HFF-Myc (cell line): ENCODE measurements at regions not wholly inside any gene's neighbourhood (a gene's known extent, or its start where the extent isn't known, plus 50 kb on each side); places are given as distances from the start of the nearest gene placed in this dataset.
"Not testable (repeated sequence)": the region's sequence is repeated elsewhere in the genome, so short reads cannot be mapped to it uniquely, and the experiment has no call there.

Experiments
- DNase-seq: peaks from one replicate; pipeline ENCODE4 v3.0.0-alpha.2; 2011; ENCODE audit warnings: low read depth; ENCODE audit errors: extremely low read depth
- H3K4me3 ChIP-seq: replicated peaks from 2 replicates; pipeline ENCODE4 v1.5.1; 2011; ENCODE audit warnings: low read depth, mild to moderate bottlenecking, control low read depth, low read length
- TF ChIP-seq, protein P1 (sequence below): IDR thresholded peaks from 2 replicates; pipeline ENCODE4 v1.5.1; 2012; ENCODE audit warnings: mild to moderate bottlenecking, low read depth, low read length, control low read depth; ENCODE audit errors: missing control alignments

DNA sequence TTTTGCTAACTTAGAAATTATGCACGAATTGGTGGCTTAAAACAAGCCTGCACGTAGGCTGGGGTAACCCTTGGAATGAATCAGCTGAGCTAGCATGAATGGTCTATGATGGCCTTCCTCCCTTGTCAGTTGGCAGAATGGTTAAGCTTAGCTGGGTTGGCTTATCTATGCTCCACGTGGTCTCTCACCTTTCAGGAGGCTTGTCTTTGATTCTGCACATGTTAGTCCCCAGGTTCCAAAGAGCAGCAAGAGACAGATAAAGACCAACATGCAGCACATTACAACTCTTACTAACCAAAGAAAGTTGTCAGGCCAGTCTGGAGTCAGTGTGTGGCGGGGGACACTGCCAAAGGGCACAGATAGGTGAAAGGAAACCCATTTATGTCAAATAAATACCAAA lies 700.9 kb upstream of the SYT4 start:
- TF ChIP-seq, protein P1, sequence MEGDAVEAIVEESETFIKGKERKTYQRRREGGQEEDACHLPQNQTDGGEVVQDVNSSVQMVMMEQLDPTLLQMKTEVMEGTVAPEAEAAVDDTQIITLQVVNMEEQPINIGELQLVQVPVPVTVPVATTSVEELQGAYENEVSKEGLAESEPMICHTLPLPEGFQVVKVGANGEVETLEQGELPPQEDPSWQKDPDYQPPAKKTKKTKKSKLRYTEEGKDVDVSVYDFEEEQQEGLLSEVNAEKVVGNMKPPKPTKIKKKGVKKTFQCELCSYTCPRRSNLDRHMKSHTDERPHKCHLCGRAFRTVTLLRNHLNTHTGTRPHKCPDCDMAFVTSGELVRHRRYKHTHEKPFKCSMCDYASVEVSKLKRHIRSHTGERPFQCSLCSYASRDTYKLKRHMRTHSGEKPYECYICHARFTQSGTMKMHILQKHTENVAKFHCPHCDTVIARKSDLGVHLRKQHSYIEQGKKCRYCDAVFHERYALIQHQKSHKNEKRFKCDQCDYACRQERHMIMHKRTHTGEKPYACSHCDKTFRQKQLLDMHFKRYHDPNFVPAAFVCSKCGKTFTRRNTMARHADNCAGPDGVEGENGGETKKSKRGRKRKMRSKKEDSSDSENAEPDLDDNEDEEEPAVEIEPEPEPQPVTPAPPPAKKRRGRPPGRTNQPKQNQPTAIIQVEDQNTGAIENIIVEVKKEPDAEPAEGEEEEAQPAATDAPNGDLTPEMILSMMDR, result no peak
- no peak overlapping the region for H3K4me3 ChIP-seq
- DNase-seq, result no peak

DNA sequence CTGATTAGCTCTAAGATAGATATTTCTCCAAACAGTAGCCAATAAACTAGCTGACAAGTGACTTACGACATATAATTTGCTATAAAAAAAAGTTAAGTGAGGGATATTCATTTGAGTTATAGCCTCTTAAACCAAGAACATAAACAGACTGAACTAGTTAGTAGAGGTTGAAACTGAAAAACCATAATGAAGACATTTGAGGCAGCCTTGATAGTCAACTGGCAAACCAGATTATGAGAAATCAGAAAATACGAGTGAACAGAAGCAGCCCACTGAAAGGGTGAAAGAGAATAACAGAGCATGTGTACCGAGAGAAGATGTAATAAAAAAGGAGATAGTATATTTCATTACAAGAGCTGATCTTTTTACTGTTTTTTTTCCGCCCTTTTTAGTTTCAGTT lies 698.1 kb upstream of the SETBP1 start:
- H3K4me3 ChIP-seq, result no peak overlapping the region
- TF ChIP-seq, protein P1, result no peak
- DNase-seq, result no peak

DNA sequence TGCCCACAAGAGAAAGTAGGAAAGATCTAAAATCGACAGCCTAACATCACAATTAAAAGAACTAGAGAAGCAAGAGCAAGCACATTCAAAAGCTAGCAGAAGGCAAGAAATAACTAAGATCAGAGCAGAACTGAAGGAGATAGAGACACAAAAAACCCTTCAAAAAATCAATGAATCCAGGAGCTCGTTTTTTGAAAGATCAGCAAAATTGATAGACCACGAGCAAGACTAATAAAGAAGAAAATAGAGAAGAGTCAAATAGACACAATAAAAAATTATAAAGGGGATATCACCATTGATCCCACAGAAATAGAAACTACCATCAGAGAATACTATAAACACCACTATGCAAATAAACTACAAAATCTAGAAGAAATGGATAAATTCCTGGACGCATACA lies 693.6 kb upstream of the SETBP1 start:
- not testable (repeated sequence) for H3K4me3 ChIP-seq, DNase-seq

DNA sequence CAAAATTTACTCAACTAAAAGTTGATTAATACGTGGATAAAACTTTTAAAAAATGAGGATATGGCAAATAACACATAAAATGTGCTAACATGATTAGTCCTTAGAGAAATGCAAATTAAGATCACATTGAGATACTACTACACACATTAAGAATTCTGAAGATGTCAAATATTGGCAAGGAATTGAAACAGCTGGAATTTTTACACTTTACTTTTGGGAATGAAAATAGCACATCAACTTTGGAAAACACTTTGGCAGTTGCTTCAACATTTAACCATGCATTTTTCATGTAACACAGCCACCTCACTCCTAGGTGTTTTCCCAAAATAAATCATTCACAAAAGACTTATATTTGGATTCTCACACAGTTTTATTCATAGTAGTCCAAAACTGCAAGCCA lies 687.9 kb upstream of the SETBP1 start:
- no peak for DNase-seq
- no peak overlapping the region for H3K4me3 ChIP-seq
- TF ChIP-seq, protein P1, result no peak

DNA sequence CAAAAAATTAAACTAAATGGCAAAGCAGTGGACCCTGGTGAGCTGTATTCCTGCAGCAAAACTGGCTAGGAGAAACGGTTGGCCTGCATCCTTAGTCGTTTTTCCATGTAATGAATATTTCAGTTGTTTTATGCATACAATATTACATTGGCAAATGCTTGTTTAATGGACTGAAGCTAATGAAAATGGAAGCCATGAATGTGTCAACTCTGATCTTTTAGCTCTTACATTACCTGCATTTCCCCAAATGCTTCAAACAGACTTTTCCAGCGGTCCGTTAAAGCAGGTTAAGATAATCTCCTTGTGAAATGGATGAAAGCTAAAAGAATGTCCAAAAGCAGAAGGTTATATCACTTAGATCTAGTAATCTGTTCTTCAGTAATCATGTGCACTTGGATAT lies 686.3 kb upstream of the SETBP1 start:
- no peak overlapping the region for H3K4me3 ChIP-seq
- no peak for DNase-seq
- TF ChIP-seq, protein P1, result no peak

DNA sequence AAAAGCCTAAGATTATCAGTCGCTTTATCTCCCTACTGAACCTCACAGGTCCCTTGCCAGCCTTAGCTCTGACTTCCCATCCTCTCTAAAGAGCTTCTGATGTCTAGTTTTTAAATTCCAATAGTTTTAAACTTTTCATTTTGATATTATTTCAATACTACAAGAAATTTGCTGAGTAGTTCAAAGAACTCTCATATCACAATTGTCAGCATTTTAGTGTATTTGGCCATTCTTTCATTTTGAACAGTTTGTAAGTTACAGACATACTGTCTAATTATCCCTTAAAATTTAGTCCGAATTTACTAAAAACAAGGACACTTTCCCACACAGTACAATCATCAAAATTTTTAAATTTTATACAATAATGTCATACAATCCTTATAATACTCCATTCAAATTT lies 666.8 kb upstream of the SETBP1 start:
- TF ChIP-seq, protein P1, result no peak
- no peak for DNase-seq
- no peak overlapping the region for H3K4me3 ChIP-seq

GRCh38 chr18:44025421-44025820 lies 655.3 kb upstream of the SETBP1 start:
- DNase-seq, result no peak
- no peak overlapping the region for H3K4me3 ChIP-seq
- TF ChIP-seq, protein P1, result no peak

- DNase-seq, result no peak
These were observed 652.6 kb upstream of the SETBP1 start for GRCh38 chr18:44028109-44028508.

More at GRCh38 chr18:44028109-44028508, 652.6 kb upstream of the SETBP1 start:
- TF ChIP-seq, protein P1, result no peak
- H3K4me3 ChIP-seq, result no peak overlapping the region
